Ramos (cell line): ENCODE measurements at regions not wholly inside any gene's neighbourhood (a gene's known extent, or its start where the extent isn't known, plus 50 kb on each side); places are given as distances from the start of the nearest gene placed in this dataset.
"Not testable (repeated sequence)": the region's sequence is repeated elsewhere in the genome, so short reads cannot be mapped to it uniquely, and the experiment has no call there.

Experiments
- in situ Hi-C: fragments of 300-500 bp; cut with MboI; formaldehyde crosslinking; loops from one replicate; pipeline ENCODE4 v1.14.3; 2022; ENCODE audit warnings: low sequenced_read_pairs; ENCODE audit not compliant: unreplicated experiment

DNA sequence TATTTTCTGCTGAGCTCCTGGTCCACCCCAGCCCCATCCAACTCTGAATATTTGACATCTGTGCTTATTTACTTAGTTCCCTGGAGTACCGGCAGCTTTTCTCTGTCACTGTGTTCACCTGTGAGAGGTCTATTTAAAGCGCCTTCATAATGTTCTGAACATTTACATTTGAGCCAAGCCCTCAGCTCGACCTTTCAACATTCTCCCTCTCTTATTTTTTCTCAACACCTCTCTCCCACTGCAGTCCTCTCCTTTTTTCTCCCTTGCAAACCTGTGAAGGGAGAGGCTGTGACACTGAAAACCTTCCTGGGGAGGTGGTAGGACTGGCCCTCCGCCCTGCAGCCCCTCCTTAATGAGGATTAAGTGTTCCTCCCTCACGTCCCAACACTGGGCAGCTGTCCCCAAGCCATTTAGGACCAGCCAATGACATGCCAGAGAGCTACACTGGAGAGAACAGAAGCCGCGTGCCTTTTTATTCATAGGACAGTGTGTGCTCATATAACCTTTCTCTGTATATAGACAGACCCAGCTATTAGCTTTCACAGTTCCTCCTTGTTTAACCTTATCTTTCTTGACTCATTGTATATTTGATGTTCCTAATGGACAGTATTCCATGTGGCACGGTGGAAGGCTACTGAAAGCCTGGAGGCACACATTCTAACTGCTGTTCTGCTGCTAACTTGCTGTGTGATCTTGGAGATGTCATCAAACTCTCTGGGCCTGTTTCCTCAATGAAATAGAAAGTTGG, 134.8 kb downstream of the NUFIP1 start:
- in situ Hi-C loops: no loop called here

GRCh38 chr13:44853641-44854040, 135.6 kb downstream of the NUFIP1 start:
- in situ Hi-C loops: no loop called here

DNA sequence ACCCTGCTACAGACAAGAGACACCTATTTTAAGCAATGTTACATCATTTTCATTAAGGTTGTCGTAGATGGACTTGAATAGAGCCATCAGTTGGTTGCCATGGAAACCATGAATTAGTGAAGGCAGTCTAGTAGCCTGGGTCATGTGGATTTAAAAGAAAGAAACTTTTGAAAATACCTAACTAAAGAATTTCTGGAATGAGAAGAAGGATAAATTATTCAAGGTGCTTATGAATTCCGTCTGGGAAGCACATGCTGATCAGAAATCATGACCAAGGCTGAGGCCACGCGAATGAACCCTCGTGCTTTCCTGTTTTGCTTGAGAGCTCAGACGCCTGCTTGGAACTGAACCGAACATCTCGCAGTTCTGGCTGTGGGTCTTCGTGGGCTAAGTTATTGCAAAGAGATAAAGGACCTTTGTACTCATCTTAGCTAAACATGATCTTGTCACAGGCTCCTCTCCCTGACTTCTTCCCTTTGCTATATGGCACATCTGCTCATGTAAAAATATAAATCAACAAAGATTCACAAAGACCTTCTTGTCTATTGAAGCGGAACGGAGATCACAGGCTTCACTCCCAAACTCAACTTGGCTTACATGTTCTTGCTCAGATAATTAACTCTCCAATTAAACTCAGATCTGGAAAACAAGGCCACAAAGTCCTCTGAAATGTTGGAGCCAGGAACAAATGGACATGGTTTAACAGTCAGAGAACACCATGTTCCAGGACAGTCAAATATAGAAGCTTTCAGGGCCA, 140.2 kb downstream of the NUFIP1 start:
- in situ Hi-C loops: no loop called here

GRCh38 chr13:44845281-44846058, 143.8 kb downstream of the NUFIP1 start:
- in situ Hi-C loops: not testable (repeated sequence)

GRCh38 chr13:44844786-44845185, 144.5 kb downstream of the NUFIP1 start:
- in situ Hi-C loops: no loop called here

DNA sequence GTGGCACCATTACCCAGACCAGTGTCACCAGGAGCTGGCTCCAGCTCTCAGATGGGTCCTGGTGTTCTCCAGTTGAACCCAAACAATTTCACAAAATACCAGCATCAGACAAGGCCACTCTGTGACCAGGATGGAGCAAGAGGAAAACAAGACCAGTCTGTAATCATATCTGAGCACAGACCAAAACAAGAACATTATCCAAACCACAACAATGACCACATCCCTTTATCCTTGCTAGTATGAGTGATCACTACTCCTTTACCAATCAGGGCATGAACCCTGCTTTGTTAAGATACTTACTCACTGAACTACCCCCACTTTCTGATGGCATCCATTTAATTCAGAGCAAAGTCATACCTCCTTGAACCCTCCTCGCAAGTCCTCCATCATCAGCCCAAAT, 145.9 kb downstream of the NUFIP1 start:
- in situ Hi-C loops: no loop called here

GRCh38 chr13:44842158-44842557, 147.1 kb downstream of the NUFIP1 start:
- in situ Hi-C loops: no loop called here

GRCh38 chr13:44840131-44840530, 149.1 kb downstream of the NUFIP1 start:
- in situ Hi-C loops: no loop called here

DNA sequence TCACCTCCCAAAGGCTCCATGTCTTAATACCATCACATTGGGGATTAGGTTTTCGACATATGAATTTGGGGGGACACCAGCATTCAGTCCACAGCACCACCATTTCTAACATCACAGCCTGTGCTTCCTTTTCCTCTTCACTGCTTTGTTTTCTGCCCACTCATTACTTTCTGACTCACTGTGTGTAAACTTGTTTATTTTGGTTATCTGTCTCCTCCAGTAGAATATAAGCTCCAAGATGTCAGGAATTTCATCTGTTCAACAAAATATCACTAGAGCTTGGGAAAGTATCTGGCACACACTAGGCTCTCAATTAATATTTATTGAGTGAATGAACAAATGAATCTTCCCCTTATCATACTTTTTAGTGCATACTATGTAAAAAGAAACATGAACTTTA, 152.0 kb downstream of the NUFIP1 start:
- in situ Hi-C loops: no loop called here

GRCh38 chr13:44834404-44834803, 154.9 kb downstream of the NUFIP1 start:
- in situ Hi-C loops: no loop called here

DNA sequence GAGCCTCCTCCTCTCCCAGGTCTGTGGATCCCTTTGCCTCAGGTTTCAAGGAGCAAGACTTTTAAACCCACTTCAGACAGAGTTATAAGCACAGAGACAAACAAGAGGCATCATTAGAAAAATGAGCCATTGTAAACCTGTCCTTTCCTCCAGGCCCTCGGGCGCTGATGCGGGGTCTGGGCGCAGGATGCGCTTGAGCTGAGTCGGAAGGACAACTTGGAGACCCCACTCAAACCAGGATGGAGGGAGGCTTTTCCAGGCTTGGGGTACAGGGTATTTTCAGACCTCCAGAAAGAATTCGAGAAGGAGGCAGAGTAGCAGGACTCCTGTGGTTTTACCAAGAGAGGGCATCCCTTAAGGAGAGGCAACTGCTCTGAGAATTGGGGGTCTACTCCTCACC, 155.6 kb downstream of the NUFIP1 start:
- in situ Hi-C loops: no loop called here

DNA sequence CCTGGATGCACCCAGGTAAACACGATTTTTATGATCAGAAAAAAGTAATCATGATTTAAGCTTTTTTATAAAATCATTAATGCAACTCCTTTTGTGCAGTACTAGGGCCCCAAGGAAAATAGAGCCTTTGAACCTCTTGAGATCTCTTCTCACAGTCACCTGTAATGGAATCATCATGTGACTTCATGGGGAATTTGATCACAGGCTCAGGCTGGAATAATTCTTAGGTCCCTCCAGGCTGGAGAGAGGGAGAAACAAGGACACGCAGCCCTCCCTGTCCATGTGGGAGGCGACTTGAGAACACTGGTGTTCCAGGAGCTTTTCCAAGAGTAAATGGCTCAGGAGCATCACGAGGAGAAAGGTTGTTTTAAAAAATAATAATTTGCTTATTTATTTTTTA, 156.1 kb downstream of the NUFIP1 start:
- in situ Hi-C loops: no loop called here

DNA sequence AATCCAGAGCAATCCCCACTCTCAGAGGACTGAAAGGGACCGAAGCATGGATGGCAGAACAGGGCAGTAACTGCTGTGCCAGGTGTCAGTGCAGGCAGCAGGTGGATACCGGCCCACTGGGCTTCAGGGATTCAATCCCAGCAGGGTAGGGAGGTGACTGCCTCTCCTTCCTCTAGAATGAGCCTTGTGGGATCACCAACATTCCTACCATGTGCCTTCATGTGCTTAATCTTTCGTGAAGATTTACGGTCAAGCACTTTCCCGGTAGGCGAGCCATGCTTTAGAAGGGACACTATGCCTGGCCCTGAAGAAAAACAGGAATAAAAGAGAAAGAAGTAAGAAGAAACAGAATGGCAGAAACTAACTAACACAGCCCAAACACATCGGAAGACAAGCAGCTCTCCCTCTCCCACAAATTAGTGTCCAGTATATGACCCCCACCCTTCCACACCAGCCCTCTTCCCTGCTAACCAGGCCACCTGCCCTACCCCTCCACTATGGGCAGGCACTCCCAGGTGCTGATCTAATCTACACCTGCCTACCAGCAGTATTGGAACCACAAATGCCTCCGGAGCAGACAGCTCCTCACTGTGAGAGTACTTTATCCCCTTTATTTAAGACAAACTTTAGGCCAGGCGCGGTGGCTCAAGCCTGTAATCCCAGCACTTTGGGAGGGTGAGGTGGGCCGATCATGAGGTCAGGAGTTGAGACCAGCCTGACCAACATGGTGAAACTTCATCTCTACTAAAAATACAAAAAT, 162.5 kb downstream of the NUFIP1 start:
- in situ Hi-C loops: no loop called here

DNA sequence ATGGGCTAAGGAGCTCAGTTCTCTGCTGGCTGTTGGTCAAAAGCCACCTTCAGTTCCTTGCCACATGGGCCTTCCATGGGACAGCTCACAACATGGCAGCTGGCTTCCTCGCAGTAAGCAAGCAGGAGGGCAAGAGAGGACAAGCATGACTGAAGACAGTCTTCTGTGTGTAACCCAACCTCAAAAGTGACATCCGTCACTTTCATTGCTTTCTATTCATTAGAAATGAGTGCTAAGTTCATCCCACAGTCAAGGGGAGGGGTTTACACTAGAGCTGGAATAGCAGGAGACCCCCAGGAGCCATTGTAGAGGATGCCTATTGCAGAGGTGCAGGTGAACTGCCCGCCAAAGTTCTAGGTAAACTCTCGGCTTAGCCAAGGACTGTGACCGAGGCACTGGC, 163.3 kb downstream of the NUFIP1 start:
- in situ Hi-C loops: no loop called here

GRCh38 chr13:44823555-44823954, 165.7 kb downstream of the NUFIP1 start:
- in situ Hi-C loops: not testable (repeated sequence)

DNA sequence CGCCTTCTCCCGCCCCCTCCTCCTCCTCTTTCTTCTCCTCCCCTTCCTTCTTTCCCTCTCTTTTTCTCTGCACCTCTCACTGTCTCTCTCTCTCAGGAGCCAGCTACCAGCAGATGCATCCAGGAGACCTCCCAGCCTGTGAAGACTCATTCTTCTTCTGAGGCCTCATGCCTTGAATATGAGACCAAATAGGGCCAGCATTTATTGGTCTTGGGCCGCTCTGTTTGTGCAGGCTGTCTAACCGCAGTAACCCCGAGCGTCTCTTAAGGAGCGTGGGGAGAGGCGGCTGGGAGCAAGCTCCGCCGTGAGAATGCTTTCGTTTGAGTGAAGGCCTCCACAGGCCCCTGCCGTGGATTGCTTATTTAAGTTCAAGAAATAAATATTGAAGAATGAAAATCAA, 167.0 kb downstream of the NUFIP1 start:
- in situ Hi-C loops: no loop called here

GRCh38 chr13:44819772-44820171, 169.5 kb downstream of the NUFIP1 start:
- in situ Hi-C loops: no loop called here

DNA sequence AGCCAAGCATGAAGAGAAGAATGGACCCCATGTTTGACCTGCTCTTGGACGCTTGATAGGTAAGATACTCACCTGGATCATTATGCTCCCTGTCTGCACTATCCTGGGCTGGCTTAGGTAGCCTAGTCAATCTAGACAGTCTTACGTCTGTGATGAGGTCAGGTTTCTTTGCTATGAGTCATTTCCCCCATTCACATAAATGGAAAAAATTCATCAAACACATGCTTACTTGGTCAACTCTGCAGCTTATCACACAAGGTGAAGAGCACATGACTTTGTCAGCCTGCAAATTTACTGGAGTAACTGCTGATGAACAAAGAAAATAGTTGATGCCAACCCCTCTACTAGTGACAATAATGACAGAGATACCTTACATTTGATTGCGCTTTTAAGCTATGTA, 170.0 kb downstream of the NUFIP1 start:
- in situ Hi-C loops: no loop called here

DNA sequence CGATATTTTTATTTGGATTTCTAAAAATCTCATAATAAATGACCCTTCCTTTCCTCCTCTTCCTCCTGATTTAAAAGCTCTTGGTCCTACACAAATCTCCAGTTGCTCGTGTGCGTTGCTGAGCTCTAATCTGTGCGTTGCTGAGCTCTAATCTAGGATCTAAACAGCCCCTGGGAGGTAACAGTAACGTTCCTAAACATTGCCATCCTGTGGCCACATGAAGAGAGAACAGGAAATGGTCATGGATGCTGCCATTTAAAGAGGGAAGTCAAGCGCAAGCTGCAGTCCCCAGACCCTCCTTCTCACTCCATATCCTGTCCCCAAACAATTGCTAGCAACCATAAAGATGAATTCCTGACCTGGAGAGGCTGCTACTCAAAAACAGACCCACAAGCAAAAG, 170.8 kb downstream of the NUFIP1 start:
- in situ Hi-C loops: no loop called here

DNA sequence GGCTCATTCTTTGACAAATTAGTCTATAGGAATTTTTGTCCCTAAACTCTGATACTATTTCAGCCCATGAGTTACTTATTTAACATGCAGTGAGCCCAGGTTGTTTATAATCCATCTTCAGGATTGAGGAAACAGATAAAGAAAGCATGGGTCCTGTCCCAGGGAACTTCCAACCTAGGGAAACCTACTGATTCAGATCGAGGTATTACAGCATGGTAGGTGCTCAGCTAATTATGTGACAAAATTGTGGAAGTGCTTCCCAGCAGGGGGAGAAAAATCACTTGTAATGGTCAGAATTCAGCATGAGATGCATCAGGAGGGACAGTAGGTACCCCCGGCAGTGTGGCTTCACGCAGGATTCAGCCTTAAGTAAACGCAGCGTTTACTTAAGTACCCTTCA, 171.3 kb downstream of the NUFIP1 start:
- in situ Hi-C loops: no loop called here
